ENCODE measurements at regions not wholly inside any gene's neighbourhood (a gene's known extent, or its start where the extent isn't known, plus 50 kb on each side); places are given as distances from the start of the nearest gene placed in this dataset.

DNA sequence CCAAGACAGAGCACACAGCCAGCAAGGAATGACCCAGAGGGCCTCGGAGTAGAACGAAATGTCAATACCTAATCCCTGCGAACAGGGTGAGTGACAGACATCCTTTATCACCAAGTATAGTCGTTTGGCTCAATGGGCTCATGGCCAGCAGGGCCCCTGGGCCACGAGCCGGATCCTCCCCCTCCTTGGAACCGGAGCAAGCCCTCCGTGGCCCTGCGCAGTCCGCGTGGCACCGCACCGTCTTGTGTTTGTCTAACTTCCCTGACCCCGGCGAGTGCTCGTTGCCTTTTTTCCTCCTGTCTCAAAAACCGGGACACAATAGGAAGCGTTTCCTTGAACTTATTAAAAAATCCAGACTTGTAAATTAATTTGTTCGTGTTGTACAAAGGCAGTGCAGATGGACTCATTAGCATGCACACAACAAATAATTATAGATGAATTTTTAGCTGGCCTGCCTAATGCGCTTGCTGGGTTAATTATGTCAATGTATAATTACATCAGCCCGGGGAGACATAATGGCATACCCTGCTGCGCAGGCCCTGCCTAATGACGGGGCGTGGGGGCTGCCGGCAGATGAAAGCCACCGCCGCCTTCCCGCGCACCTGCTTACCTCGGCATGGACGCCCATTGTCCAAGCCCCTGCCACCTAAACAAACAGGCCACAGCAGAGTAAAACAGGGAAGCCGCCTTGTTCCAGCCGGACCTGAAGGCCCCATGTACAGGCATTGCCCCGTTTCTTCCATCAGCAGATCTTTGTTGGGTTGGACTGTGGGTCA lies 81.6 kb downstream of the PHETA1 start:
- FAIRE-seq (no peak), DNase-seq (ENCODE audit: low read depth in 1 of 2, low spot score in 2 of 2) (no peak)
- Histone ChIP-seq H3K56ac (replicated peaks; ENCODE audit: insufficient read length, low read depth, low read length) (no peak overlapping the region), H3K18ac (ENCODE audit: extremely low read depth, low read length) (no peak overlapping the region), H2BK15ac (ENCODE audit: low read length) (no peak overlapping the region), H3K79me1 (ENCODE audit: low read depth, low read length) (no peaks in the 10 kb centered on the region), H2BK12ac (ENCODE audit: low read depth, low read length) (no peak overlapping the region), H3K27ac (ENCODE audit: low read depth, low read length) (no peak overlapping the region), H3K4me2 (ENCODE audit: insufficient read depth in 1 of 2, low read depth in 2 of 2, low read length in 2 of 2) (no peak overlapping the region), H3K14ac (ENCODE audit: insufficient read length) (no peak overlapping the region), H2AFZ (ENCODE audit: low read length) (no peak overlapping the region), H3K23me2 (ENCODE audit: low read depth, low read length) (no peaks in the 10 kb centered on the region; the same call in 1 of the 2 replicates), H3K9me3 (ENCODE audit: insufficient read depth in 2 of 2, low read depth in 1 of 2, low read length in 1 of 2) (no peaks in the 10 kb centered on the region), H3K4me3 (ENCODE audit: extremely low read depth in 1 of 4, insufficient read depth in 2 of 4, low read depth in 3 of 4, low read length in 4 of 4) (no peak overlapping the region), H4K91ac (replicated peaks; ENCODE audit: insufficient read length, low read length) (no peak overlapping the region), H4K20me1 (replicated peaks in 1 of 2; ENCODE audit: control insufficient read depth in 1 of 2, insufficient read depth in 2 of 2, low read length in 2 of 2) (peaks cover 0 to 2% of the 10 kb centered on the region in 2 experiments), H3K79me2 (ENCODE audit: control insufficient read depth in 1 of 2, insufficient read depth in 2 of 2, low read length in 2 of 2) (no peaks in the 10 kb centered on the region), H4K8ac (ENCODE audit: extremely low read depth, insufficient read depth, low read length) (no peak overlapping the region), H2BK120ac (replicated peaks; ENCODE audit: low read depth, low read length) (no peak overlapping the region), H3K27me3 (replicated peaks in 1 of 4; ENCODE audit: control insufficient read depth in 3 of 4, extremely low read depth in 1 of 4, insufficient read depth in 3 of 4, low read length in 3 of 4) (no peaks in the 10 kb centered on the region), H3K4ac (replicated peaks; ENCODE audit: insufficient read length, low read depth, low read length) (no peak overlapping the region), H2AK5ac (ENCODE audit: low read depth, low read length) (no peak overlapping the region), H3K9ac (replicated peaks in 1 of 4; ENCODE audit: extremely low read depth in 1 of 4, low read depth in 3 of 4, low read length in 3 of 4) (no peak overlapping the region), H3K23ac (ENCODE audit: insufficient read length) (no peak overlapping the region), H2BK5ac (ENCODE audit: low read depth, low read length) (no peak overlapping the region), H4K5ac (ENCODE audit: insufficient read length, low read depth, low read length) (no peak overlapping the region), H3K36me3 (ENCODE audit: control insufficient read depth in 2 of 4, insufficient read depth in 4 of 4, low read length in 3 of 4) (peaks cover 0 to 2% (median 0%) of the 10 kb centered on the region in 4 experiments; a peak in 1 of 8 replicates), H3K4me1 (replicated peaks in 1 of 4; ENCODE audit: control insufficient read depth in 3 of 4, insufficient read depth in 4 of 4, low read length in 3 of 4) (peaks cover 8 to 9% (median 8%) of the 10 kb centered on the region in 4 experiments), H2BK20ac (ENCODE audit: low read length) (no peak overlapping the region)
- POLR2A ChIA-PET (ENCODE audit: partially characterized antibody): no interaction called here
- WGBS, 2 experiments (ENCODE audit: extremely low coverage in 1 of 2, insufficient coverage in 1 of 2, insufficient read length in 1 of 2, insufficient replicate concordance in 2 of 2, low coverage in 1 of 2, low lambda C conversion rate in 2 of 2, missing lambda C conversion rate in 1 of 2): 89% methylated on average over 33 of the region's 34 CpGs; no CpG with 5 or more reads in 1 of the 2 experiments
- CTCF ChIA-PET (ENCODE audit: partially characterized antibody): interaction anchor here (0.5 to 6.2 kb wide), 9 partner anchors 12 to 350 kb away, joined by 3 to 70 read pairs (median 4); no protein-coding TSS in a partner anchor
- TF ChIP-seq RFX5 (IDR thresholded peaks at IDR 0.05; ENCODE audit: borderline replicate concordance, low read depth, low read length): no peak
- no peak for TF ChIP-seq RXRA (IDR thresholded peaks at IDR 0.05; ENCODE audit: insufficient read depth, low read depth, low read length)
- TF ChIP-seq, protein P1, sequence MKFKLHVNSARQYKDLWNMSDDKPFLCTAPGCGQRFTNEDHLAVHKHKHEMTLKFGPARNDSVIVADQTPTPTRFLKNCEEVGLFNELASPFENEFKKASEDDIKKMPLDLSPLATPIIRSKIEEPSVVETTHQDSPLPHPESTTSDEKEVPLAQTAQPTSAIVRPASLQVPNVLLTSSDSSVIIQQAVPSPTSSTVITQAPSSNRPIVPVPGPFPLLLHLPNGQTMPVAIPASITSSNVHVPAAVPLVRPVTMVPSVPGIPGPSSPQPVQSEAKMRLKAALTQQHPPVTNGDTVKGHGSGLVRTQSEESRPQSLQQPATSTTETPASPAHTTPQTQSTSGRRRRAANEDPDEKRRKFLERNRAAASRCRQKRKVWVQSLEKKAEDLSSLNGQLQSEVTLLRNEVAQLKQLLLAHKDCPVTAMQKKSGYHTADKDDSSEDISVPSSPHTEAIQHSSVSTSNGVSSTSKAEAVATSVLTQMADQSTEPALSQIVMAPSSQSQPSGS (IDR thresholded peaks at IDR 0.05; ENCODE audit: low read length): no peak
- TF ChIP-seq KDM5A (IDR thresholded peaks at IDR 0.05; ENCODE audit: low read length): no peak
- TF ChIP-seq YY1 (IDR thresholded peaks at IDR 0.05; ENCODE audit: low read depth, low read length): no peak
- TF ChIP-seq FOSL1 (IDR thresholded peaks at IDR 0.05; ENCODE audit: insufficient read depth, low read depth, low read length): no peak
- TF ChIP-seq MAFK (IDR thresholded peaks at IDR 0.05; ENCODE audit: low read depth, low read length): no peak
- no peak for TF ChIP-seq RAD21 (IDR thresholded peaks at IDR 0.05 in 1 of 2, conservative IDR thresholded peaks at IDR 0.05 in 1 of 2; ENCODE audit: low read depth in 2 of 2, low read length in 2 of 2)
- TF ChIP-seq EGR1 (IDR thresholded peaks at IDR 0.05; ENCODE audit: borderline replicate concordance, low read depth, low read length): no peak
- TF ChIP-seq JUND (IDR thresholded peaks at IDR 0.05; ENCODE audit: low read length): no peak
